HG03095 (cell line): ENCODE measurements at regions not wholly inside any gene's neighbourhood (a gene's known extent, or its start where the extent isn't known, plus 50 kb on each side); places are given as distances from the start of the nearest gene placed in this dataset.

Experiments used
- ATAC-seq: cut with Tn5 transposase; IDR thresholded peaks from one replicate; pipeline ENCODE4 v1.9.1; 2021; ENCODE audit warnings: moderate library complexity; ENCODE audit not compliant: unreplicated experiment

DNA sequence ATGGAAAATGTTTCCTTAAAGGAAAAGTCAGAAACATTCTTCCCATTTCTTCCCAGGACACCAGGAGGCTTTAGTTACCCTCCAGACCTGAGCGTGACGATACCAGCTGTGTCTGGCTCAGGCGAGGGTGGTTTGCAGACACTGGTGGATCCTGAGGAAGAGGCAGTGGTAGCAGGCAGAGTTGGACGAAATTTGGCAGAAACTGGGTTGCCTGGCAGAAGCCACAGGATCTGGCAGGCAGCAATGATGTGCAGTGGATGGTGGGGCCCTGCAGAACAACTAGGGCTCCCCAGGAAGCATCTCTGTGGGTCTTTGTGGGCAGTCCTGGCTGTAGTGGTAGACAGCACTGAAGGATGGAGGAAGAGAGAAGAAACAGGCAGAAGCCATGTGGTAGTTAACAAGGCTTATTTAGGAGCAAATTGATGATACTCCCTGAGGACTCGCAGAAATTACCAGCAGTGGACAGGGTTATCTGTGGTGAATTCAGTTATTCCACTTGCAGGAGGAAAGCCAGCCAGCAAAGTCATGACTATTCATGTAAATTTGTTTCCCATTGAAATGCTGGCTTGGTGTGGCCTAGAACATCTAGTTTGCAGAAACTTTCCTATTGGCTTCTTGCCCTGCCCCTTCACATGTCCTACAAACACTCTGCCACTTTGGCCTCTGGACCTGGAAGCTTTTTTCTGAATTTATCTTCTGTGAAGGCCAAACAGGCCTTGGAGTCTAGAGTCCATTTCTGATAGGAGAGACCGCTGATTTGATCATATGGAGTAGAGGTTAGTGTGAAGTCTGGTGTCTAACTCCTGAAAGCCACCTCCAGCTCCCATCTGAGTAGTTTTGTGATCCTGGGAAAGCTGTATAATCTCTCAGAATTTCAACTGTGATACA, 212.0 kb downstream of the DMRT2 start:
- no peak for ATAC-seq

DNA sequence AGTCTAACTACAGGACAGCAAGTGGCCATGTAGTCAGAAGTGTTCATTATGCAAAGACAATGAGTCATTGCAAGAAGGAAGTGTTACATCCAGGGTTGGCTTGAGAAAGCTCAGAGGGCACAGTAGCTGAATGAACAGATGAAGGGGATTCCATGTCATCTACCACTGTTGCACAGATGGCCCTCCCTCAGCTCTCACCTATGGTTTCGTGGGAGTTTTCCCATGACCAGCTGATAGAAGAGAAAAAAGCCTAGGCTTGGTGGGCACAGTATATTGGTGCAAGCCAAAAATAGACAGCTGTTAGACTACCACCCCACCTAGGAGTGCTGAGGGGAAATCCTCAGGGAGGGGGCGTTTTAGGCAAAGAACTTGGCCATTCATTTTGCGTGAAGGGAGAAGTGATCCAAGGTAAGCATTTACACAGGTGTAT, 217.0 kb downstream of the DMRT2 start:
- ATAC-seq = no peak

DNA sequence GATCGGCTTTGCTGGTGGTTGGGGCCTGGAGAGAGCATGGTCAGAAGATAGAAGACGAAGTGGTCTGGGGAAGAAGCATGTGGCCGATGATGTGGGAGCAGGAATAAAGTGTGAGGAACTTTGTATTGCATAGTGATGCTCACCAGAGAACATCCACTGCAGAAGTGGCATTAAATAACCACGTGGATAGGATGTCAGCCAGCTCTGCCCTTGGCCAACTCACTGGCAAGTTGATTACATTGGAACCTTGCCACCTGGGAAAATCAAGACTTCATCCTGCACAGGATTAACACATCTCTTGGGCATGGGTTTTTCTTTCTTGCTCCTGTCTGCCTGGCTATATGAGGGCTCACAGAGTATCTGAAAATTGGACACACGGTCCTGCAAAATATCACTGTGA, 217.4 kb downstream of the DMRT2 start:
- ATAC-seq = no peak

DNA sequence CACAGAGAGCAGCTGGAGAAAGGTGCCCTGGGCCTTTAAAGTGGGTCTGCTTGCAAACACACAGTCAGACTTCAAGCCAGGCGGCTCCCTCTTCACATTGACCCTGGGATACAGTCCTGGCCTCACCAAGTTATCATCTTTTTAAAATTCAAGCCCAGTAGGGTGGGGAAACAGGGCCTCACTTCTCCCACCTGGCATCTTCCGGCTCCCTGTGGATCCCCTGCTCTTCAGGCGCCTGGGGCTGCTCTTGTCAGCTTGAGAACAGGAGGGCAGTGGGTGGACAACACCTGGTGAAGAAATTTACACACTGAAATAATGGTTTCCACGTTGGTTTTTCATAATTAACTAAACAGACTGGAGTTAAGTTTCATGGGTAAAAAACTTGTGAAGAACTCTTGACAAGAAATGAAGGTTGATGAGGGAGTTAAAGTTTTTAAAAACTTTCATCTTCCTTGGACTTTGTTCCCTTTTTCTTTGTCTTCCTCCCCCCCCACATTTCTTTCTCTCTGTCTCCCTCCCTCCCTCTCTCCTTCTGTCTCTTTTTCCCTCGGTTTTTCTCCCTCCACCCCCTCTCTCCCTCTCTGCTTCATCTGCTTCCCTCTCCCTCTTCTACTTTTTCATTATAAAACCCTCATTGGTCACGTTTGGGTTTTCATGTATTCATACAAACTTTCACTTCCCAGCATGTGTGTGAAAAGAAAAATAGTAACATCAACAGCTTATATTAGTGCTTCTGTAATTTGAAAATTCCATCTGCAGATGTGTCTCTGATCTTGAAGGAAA, 219.6 kb downstream of the DMRT2 start:
- ATAC-seq = no peak

DNA sequence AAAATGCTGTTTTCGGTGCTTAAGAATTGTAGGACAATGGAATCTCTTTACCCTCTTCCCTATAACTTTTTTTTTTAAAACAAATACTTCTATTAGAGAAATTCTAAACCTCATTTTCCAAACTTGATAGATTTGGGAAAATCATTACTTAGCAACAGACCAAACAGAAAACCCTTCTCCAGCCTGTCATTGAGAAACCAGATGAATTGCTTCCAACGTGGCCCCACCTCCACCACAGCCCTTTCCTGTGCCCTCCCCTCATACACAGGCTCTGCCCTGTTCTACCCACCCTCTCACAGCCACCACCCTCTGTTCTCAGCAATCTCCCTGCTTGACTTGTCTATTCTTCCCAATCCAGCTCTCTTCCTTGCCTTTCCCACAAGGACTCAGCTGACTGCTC, 221.2 kb downstream of the DMRT2 start:
- ATAC-seq = no peak

DNA sequence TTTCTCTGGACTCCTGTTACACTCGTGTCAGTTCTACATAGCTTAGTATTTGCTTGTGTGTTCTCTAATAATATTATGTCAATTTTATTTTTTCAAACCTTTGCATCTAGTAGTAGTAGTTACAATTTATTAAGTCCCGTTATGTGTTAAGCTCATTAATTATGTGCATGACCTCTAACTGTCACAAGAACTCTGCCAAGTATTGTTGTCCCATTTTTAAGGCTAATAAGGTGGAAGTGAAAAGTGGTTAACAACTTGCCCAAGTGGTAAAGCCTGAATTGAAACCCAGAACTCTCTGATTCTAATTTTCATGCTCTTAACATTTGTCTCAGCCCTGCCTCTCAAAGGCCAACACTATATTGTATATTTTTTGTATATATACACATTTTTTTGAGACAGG, 221.6 kb downstream of the DMRT2 start:
- ATAC-seq = no peak

DNA sequence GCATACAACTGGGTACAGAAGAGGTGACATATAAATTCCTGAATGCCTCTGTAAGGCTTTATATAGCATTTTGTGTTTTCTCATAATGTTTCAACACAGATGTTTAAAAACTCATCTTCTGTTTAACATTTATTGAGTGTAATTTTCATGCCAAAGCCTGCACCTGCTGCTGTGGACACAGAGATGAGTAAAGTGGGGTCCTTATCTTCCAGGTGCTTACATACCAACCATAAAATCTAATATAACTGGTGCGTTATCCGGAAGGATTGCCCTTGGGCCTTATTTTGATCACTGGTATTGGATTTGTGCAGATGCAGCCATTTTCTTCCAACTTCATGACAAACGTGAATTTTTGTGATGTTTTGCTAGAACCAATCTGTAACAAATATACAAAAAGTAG, 222.3 kb downstream of the DMRT2 start:
- no peak for ATAC-seq

DNA sequence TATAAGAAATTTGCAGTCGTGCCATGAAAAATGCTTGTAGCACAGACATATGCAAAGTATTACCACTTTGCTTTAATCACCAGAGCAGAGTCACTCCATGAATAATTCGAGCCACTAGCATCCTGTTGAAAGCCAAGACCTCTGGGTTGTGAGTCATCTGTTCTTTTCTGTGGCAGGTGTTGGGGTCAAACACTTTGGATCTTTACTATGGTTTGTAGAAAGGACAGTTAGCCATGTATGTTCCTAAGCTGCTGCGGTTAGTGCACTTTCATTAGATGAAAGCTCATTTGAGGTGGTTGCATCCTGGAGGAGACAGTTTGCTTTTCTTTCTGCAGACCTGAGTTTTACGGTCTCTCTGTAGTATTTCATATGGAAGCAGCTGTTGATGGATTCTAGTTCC, 223.7 kb downstream of the DMRT2 start:
- no peak for ATAC-seq

DNA sequence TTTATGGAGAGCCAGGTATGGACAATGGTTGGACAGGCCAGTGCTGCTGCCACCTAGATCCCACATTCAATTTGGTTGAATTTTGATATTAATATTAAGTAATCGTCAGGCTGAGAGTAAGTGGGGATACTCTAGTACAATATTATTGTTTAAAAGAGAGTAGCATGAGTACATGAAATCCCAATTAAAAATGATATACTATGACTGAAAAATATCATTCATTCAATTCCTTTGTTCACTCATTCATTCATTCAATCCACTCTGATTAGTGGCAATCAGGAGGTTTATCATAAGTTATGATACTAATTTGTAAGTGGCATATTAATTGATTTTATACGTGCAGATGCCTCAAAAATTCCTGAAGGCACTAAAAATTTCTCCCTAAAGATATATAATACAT, 224.2 kb downstream of the DMRT2 start:
- ATAC-seq = no peak

DNA sequence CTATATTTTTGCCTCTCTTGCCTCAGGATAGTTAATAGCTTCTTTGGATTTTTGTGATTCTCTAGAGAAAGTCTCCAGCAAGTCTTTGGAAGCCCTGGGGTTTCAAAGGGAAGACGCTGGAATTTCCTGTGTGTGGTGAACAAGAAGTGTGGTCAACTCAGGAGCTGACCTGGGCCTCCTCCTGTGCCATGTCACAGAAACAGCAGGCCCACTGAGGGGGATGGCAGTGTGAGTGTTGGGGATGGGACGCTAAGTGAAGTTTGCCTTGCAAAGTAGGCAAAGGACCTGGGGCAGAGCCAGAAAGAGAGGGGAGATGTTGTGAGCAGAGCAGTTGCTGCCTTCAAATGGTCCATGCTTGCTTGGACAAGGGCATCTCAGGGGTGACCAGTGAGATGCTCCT, 226.3 kb downstream of the DMRT2 start:
- no peak for ATAC-seq

DNA sequence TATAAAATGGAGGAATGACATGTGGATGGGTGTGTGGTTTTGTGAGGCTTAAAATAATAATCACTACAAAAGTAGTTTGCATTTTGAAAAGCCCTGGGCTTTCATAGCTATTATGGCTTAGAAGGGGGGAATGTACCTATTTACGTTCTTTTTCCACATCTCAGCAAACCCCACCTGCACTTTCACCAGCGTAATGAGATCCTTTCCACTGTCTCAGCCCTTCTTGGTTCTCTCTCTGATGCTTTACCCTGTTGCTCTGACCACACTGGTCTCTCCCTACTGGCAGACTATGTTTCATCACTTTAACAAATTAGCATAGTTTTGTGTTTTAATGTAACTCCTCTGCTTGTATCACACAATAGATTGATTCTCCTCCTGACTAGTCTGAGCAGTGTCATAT, 234.6 kb downstream of the DMRT2 start:
- ATAC-seq = no peak

DNA sequence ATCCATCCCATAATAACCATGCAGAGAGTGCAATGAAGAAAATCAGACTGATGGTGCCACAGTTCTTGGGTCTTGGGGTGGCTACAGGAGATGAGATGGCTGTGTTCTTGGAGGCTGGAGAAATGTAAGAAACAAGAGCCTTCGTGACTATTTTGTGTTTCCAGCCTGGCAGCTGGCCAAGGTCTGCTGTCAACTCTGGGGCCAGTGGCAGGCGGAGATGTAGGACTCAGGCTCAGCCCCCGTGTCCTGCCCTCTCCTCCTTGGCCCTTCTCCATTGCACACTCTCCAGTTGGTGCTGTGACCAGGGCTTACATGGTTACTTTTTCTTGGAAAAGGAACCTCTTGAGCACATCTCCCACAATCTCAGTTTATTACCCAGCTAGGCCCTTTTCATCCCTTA, 235.4 kb downstream of the DMRT2 start:
- no peak for ATAC-seq

DNA sequence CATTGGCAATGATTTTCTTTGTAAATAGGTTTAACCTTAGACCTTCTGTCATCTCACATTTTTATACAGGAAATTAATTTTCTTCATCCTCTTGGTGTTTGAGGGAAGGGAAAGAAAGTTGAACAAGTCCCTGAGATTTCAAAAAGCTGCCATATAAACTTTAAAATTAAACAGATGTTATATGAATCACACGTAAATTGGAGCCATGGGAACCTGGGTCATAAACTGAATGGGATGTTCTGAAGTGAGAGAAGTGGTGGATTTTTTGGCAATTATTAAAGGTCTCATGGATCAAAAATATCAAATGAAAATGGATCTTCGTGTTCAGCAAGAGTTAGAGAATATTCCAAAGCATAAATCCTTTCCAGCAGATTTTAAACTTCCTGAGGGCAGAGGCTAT, 242.2 kb downstream of the DMRT2 start:
- no peak for ATAC-seq

DNA sequence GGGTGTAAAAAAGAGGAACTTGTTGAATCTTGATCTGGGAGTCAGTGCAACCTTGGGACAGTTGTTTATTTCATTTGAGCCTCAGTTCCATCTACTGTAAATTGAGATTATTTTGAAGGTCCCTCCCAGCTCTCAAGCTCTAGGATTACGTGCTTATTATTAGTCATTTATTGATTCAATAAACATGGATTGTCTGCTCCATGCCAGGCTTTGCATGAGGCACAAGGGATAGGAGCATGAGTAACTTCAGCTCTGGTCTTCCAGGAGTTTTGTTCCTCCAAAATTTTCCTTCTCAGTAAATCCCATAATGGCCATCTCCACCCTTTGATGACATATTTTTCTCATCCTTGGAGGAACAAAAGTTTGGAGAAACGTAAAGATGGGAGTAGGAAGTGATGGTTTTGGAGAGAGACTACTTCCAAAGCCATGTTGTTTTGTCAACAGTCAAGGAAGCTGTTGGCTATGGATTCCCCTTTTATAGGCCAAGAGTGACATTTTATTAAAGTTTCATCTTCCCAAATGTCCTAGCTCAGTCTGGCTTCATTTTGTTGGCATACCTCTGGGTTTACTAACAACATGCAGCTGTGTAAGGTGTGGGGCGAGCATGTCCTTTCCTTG, 244.6 kb downstream of the DMRT2 start:
- no peak for ATAC-seq

DNA sequence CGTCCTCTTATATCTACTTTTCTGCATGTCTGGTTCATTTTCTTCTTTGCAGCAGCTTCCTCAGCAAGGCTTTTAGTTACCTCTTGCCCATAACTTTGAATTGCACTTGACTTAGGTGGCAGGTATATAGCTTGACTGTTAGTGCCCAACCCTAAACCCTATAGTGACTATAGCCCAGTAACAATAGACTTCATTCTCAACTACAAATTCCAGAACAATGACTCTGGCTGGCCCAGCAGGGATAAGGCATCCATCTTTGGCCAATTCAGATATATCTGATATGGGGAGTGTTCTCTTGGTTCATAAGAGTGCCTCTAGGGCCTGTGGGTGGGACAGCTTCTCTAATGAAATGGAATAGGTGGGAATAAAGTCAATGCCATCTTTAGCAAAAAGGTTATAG, 246.2 kb downstream of the DMRT2 start:
- no peak for ATAC-seq

DNA sequence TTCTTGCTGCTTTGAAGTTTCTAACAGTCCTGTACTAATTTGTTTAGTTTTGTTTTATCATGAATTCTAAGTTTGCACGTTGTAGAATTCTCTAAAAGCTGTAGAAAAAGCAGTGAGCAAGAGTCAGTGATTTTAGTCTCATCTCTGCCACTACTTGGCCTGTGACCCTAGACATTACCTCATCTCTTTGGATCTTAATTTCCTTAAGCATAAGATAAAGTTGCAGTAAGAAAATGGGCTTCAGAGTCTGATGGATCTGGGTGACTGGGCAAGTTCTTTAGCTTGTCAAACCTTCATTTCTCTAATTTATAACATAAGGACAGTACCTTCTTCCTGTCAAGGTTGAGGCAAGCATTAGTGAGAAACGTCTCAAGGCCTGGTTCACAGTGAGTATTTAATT, 247.9 kb downstream of the DMRT2 start:
- ATAC-seq = no peak

DNA sequence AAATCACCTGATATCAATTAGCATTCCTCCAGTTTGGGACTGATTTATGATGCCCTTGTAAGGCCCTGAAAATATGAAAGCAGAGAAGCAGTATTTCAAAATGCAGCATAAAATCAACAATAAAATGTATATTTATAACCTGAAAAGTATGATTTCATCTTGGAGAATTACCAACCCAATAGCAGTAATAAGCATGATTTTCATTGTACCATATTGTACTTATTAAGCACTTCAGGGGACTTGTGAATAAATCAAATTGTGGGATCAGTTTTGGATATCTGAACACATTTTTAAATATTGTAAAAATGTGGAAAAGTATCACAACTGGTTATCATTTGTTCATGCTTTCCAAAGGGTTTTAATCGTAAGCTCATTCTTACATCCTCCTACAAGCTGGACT, 250.8 kb downstream of the DMRT2 start:
- ATAC-seq = no peak

DNA sequence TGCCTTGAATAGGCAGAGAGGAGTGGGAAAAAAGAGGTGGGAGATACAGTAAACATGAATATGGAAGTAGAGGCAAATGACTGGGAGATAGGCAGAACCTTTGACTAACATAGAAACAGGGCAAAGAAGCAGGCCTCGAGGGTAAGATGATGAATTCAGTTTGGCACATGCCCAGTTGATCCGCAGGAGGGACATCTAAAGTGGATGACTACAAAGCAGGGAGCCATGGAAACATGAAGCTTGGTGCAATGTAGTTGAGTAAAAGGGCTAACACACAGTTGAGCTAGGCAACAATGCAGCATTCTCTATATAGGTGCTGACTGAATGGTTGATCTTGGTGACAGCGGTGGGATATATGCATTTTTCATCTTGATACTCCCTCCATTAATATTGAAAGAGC, 253.8 kb downstream of the DMRT2 start:
- no peak for ATAC-seq

DNA sequence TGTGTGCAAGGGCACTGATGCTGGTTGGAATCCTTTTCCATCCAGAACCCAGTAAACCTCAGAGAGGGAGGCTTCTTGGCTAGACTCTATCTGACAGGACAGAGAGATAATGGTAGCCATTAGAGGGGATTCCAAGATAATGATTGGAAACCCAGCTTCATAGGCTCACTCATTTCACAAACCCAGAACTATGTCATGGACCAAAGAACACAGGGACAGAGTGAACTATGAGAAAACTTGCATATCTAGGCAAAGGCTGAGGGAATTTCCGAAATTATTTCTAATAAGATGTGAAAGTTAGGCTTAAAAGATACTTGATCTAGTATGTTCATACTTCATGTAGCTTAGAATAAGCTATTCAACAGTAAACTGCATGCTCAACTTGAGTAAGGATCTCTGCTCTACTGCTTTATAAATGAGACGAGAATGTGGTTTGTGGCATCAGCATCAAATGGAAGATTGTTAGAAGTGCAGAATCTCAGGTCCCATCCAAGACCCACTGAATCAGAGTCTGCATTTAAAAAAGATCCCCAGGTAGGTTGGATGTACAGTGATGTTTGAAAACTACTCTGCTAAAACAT, 261.4 kb downstream of the DMRT2 start:
- ATAC-seq = no peak

DNA sequence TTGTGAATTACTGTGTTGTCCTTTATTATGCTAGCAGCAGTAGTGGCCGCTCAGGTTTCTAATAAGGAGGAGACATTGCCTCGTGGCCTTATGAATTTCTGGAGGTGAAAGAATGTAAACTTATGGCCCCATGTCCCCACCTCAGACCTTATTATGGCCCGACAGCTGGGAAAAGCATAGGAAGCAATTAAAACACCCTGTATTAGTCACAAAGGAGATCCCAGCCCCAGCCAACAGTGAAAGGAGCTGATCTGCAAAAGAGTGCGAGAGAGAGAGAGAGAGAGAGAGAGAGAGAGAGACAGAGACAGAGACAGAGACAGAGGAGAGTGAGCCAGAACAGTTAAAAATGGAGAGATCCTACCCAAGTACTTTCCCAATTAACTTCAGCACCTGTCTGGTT, 269.3 kb downstream of the DMRT2 start:
- no peak for ATAC-seq

DNA sequence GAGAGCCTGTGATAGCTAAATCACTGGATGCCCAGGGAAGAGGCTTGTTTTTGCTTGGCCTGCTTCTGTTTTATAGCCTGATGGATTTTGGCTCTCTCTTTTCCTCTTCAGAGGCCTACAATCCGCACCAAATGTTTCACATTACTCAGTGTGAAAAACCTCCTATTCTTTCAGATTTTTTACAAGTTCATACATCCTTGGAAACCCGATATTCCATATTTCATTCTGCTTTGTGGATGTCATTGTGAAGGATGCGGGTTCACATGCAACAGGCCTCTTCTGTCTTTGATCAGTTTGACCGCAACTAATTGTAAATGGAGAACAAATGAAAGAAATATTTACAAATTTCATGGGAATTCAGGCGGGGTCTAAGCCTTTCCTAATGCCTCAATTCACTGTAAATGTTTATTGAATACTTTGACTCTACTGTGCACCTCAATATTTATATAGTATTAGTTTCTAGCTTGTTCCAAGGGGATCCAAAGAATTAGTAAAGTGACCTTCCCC, 269.9 kb downstream of the DMRT2 start:
- no peak for ATAC-seq
